ENCODE measurements at regions not wholly inside any gene's neighbourhood (a gene's known extent, or its start where the extent isn't known, plus 50 kb on each side); places are given as distances from the start of the nearest gene placed in this dataset.

- Histone ChIP-seq H2AFZ (ENCODE audit: low read depth) (no peak overlapping the region), H3K79me2 (ENCODE audit: insufficient read depth, low read depth) (no peaks in the 10 kb centered on the region), H3K4me3 (IDR thresholded peaks at IDR 0.05; ENCODE audit: insufficient read depth, low read depth, low read length) (no peak overlapping the region), H3K36me3 (ENCODE audit: insufficient read depth) (no peaks in the 10 kb centered on the region), H3K9ac (no peak overlapping the region), H4K20me1 (ENCODE audit: insufficient read depth) (no peaks in the 10 kb centered on the region), H3K27me3 (ENCODE audit: insufficient read depth, low read depth) (peaks cover 82% of the 10 kb centered on the region), H3K4me2 (no peak overlapping the region), H3K27ac (no peak overlapping the region), H3K4me1 (ENCODE audit: low read depth, poor library complexity, severe bottlenecking) (no peaks in the 10 kb centered on the region)
- TF ChIP-seq CTCF (conservative IDR thresholded peaks at IDR 0.05; ENCODE audit: low read depth, low read length) = no peak
These were observed 57.0 kb downstream of the UNCX start for GRCh38 chr7:1289666-1290025.

- H3K9ac ChIP-seq = no peak overlapping the region
- no peak for TF ChIP-seq CTCF (conservative IDR thresholded peaks at IDR 0.05; ENCODE audit: low read depth, low read length)
- H3K27me3 ChIP-seq (ENCODE audit: insufficient read depth, low read depth) = peaks cover 77% of the 10 kb centered on the region
- no peak overlapping the region for H3K27ac ChIP-seq
- no peaks in the 10 kb centered on the region for H3K79me2 ChIP-seq (ENCODE audit: insufficient read depth, low read depth)
- H3K4me2 ChIP-seq = no peak overlapping the region
- H3K4me3 ChIP-seq (IDR thresholded peaks at IDR 0.05; ENCODE audit: insufficient read depth, low read depth, low read length) = no peak overlapping the region
- no peaks in the 10 kb centered on the region for H3K36me3 ChIP-seq (ENCODE audit: insufficient read depth)
- no peaks in the 10 kb centered on the region for H3K4me1 ChIP-seq (ENCODE audit: low read depth, poor library complexity, severe bottlenecking)
- H2AFZ ChIP-seq (ENCODE audit: low read depth) = no peak overlapping the region
- H4K20me1 ChIP-seq (ENCODE audit: insufficient read depth) = no peaks in the 10 kb centered on the region
These were observed 57.5 kb downstream of the UNCX start for GRCh38 chr7:1290026-1290678.

GRCh38 chr7:1290679-1291356 lies 58.1 kb downstream of the UNCX start:
- H3K4me3 ChIP-seq (IDR thresholded peaks at IDR 0.05; ENCODE audit: insufficient read depth, low read depth, low read length) = no peak overlapping the region
- H3K36me3 ChIP-seq (ENCODE audit: insufficient read depth) = no peaks in the 10 kb centered on the region
- no peak overlapping the region for H3K9ac ChIP-seq
- no peaks in the 10 kb centered on the region for H3K79me2 ChIP-seq (ENCODE audit: insufficient read depth, low read depth)
- peaks cover 70% of the 10 kb centered on the region for H3K27me3 ChIP-seq (ENCODE audit: insufficient read depth, low read depth)
- no peaks in the 10 kb centered on the region for H3K4me1 ChIP-seq (ENCODE audit: low read depth, poor library complexity, severe bottlenecking)
- H3K27ac ChIP-seq = no peak overlapping the region
- H3K4me2 ChIP-seq = no peak overlapping the region
- no peaks in the 10 kb centered on the region for H4K20me1 ChIP-seq (ENCODE audit: insufficient read depth)
- TF ChIP-seq CTCF (conservative IDR thresholded peaks at IDR 0.05; ENCODE audit: low read depth, low read length) = no peak
- H2AFZ ChIP-seq (ENCODE audit: low read depth) = no peak overlapping the region

- no peak overlapping the region for H3K27ac ChIP-seq
- H3K4me1 ChIP-seq (ENCODE audit: low read depth, poor library complexity, severe bottlenecking) = no peaks in the 10 kb centered on the region
- no peak overlapping the region for H3K4me2 ChIP-seq
- H2AFZ ChIP-seq (ENCODE audit: low read depth) = no peak overlapping the region
- H3K36me3 ChIP-seq (ENCODE audit: insufficient read depth) = no peaks in the 10 kb centered on the region
- H3K27me3 ChIP-seq (ENCODE audit: insufficient read depth, low read depth) = peaks cover 68% of the 10 kb centered on the region
- no peaks in the 10 kb centered on the region for H3K79me2 ChIP-seq (ENCODE audit: insufficient read depth, low read depth)
- no peak overlapping the region for H3K4me3 ChIP-seq (IDR thresholded peaks at IDR 0.05; ENCODE audit: insufficient read depth, low read depth, low read length)
- no peak for TF ChIP-seq CTCF (conservative IDR thresholded peaks at IDR 0.05; ENCODE audit: low read depth, low read length)
- no peaks in the 10 kb centered on the region for H4K20me1 ChIP-seq (ENCODE audit: insufficient read depth)
- no peak overlapping the region for H3K9ac ChIP-seq
These were observed 58.7 kb downstream of the UNCX start for GRCh38 chr7:1291357-1291689.
